HepG2 (cell line): ENCODE measurements at regions not wholly inside any gene's neighbourhood (a gene's known extent, or its start where the extent isn't known, plus 50 kb on each side); places are given as distances from the start of the nearest gene placed in this dataset.

Experiments
- AKNA ChIP-seq: sonication (generic); formaldehyde crosslinking; IDR thresholded peaks from 2 replicates; pipeline ENCODE4 v1.4.0; 2020; ENCODE audit warnings: missing genetic modification reagents, borderline replicate concordance
- ARID4A ChIP-seq: sonication (generic); formaldehyde crosslinking; IDR thresholded peaks from 2 replicates; pipeline ENCODE4 v1.5.0; 2020; ENCODE audit warnings: mild to moderate bottlenecking, missing genetic modification reagents, borderline replicate concordance
- ATF1 ChIP-seq: IDR thresholded peaks from 2 replicates; pipeline ENCODE4 v1.6.1; 2016; ENCODE audit warnings: mild to moderate bottlenecking, control low read depth
- FUBP1 ChIP-seq: sonication (generic); formaldehyde crosslinking; IDR thresholded peaks from 2 replicates; pipeline ENCODE4 v1.5.1; 2020; ENCODE audit warnings: missing genetic modification reagents, mild to moderate bottlenecking, borderline replicate concordance
- KDM5A ChIP-seq: fragments of 200-600 bp; sonication (generic); IDR thresholded peaks from 2 replicates; pipeline ENCODE4 v1.7.0; 2018; ENCODE audit warnings: antibody characterized with exemption, mild to moderate bottlenecking, low read length, borderline replicate concordance
- MIXL1 ChIP-seq: IDR thresholded peaks from 2 replicates; pipeline ENCODE4 v1.6.1; 2016
- NFE2L2 ChIP-seq: fragments of 150-350 bp; IDR thresholded peaks from 2 replicates; pipeline ENCODE4 v1.6.1; 2014; ENCODE audit warnings: low read length
- NKX3-1 ChIP-seq: sonication (generic); formaldehyde crosslinking; IDR thresholded peaks from 2 replicates; pipeline ENCODE4 v1.5.0; 2020; ENCODE audit warnings: missing genetic modification reagents
- PPARG ChIP-seq: conservative IDR thresholded peaks from 2 replicates; pipeline ENCODE4 v1.6.1; 2016; ENCODE audit warnings: missing biosample characterization, missing genetic modification reagents
- STAG1 ChIP-seq: sonication (generic); formaldehyde crosslinking; IDR thresholded peaks from 2 replicates; pipeline ENCODE4 v1.4.0; 2020; ENCODE audit warnings: missing genetic modification reagents
- SUZ12 ChIP-seq: fragments of 150-350 bp; IDR thresholded peaks from 2 replicates; pipeline ENCODE4 v1.6.1; 2014; ENCODE audit warnings: low read depth, low read length
- ZBTB10 ChIP-seq: sonication (generic); formaldehyde crosslinking; IDR thresholded peaks from 2 replicates; pipeline ENCODE4 v1.4.0; 2020; ENCODE audit warnings: missing genetic modification reagents, borderline replicate concordance
- ZBTB7B ChIP-seq: sonication (generic); formaldehyde crosslinking; IDR thresholded peaks from 2 replicates; pipeline ENCODE4 v1.4.0; 2020; ENCODE audit warnings: missing genetic modification reagents
- ZNF296 ChIP-seq: sonication (generic); formaldehyde crosslinking; conservative IDR thresholded peaks from 2 replicates; pipeline ENCODE4 v1.5.0; 2020; ENCODE audit warnings: mild to moderate bottlenecking, missing genetic modification reagents
- ZNF709 ChIP-seq: sonication (generic); formaldehyde crosslinking; IDR thresholded peaks from 2 replicates; pipeline ENCODE4 v1.5.0; 2020; ENCODE audit warnings: mild to moderate bottlenecking, missing genetic modification reagents

- TF ChIP-seq KDM5A (no peak; the same call in 1 of the 2 replicates), ZNF709 (CRISPR knock-in tag) (peak; percentile 73), NKX3-1 (CRISPR knock-in tag) (peak; percentile 68; the same call in 1 of the 2 replicates), ARID4A (peak; percentile 79; the same call in 1 of the 2 replicates), NFE2L2 (no peak), SUZ12 (no peak), STAG1 (CRISPR knock-in tag) (0 out of 2 replicates have a peak, but pooled peaks have one; percentile 21), ZBTB10 (peak; percentile 95), AKNA (no peak), PPARG (CRISPR knock-in tag) (peak; percentile 68; the same call in 1 of the 2 replicates), FUBP1 (no peak), MIXL1 (CRISPR knock-in tag) (peak; percentile 50; the same call in 1 of the 2 replicates), ATF1 (CRISPR knock-in tag) (no peak), ZNF296 (CRISPR knock-in tag) (0 out of 2 replicates have a peak, but pooled peaks have one; percentile 42), ZBTB7B (CRISPR knock-in tag) (peak; percentile 97)
Observed at GRCh38 chr5:139733698-139734538, 61.7 kb upstream of the PSD2 start (continued).
